GM19025 (cell line): ENCODE measurements at regions not wholly inside any gene's neighbourhood (a gene's known extent, or its start where the extent isn't known, plus 50 kb on each side); places are given as distances from the start of the nearest gene placed in this dataset.

Source experiments
- ATAC-seq: cut with Tn5 transposase; IDR thresholded peaks from one replicate; pipeline ENCODE4 v1.9.1; 2021; ENCODE audit warnings: mild to moderate bottlenecking, low read depth, moderate library complexity; ENCODE audit not compliant: unreplicated experiment

DNA sequence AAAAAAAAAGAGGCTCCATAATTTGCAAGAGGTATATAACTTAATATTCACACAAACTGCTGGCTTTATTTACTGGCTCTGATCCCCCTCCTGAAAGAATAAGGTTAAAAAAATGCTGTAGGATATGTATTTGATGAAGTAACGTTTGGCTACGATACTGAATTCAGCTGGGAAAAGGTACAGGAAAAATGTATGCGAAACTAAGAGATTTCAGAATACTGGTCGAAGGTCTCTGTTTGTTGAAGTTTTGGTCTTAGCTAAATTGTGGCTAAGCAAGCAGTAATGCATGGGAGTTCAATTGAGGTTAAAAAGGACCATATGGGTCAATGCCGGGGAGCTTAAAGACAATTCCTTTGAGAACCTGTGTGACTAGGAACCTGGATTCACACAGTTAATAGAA is 355.5 kb upstream of the NCAM2 start:
- ATAC-seq = no peak

DNA sequence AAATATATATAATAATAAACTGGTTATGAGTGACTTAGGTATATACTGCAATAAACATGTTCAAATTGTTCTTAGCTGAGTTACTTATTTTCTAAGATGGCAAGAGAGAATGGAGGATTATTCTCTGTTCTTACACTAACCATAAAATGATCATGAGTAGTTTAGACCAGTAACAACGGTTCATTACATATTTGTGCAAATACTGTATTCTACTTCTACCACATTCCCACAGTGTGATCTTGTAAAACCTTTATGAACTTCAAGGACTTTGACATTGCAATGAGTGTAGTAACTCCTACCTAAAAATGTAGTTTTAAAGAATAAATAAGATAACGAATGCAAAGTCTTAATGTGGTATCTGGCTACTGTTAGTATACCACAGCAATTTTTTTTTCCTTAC is 353.7 kb upstream of the NCAM2 start:
- ATAC-seq = no peak

DNA sequence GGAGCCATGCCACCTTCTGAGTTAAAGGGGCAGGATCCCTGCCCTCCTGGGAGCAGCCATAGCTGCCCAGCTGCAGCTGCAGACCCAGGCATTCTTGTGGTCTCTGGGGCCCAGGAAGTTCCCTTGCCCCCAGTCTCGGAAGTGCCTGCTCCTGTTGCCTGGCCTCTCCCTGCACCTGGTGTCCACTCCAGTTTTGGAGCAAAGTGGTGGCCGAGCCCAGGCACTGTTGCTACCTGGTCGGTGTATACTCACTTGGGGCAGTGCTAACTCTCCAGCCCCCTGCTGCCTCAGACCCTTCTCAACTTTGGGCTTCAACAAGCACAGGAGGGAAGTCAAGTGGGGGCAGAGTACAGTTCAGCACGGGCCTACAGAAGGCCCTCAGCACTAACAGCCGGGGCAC is 352.9 kb upstream of the NCAM2 start:
- no peak for ATAC-seq

DNA sequence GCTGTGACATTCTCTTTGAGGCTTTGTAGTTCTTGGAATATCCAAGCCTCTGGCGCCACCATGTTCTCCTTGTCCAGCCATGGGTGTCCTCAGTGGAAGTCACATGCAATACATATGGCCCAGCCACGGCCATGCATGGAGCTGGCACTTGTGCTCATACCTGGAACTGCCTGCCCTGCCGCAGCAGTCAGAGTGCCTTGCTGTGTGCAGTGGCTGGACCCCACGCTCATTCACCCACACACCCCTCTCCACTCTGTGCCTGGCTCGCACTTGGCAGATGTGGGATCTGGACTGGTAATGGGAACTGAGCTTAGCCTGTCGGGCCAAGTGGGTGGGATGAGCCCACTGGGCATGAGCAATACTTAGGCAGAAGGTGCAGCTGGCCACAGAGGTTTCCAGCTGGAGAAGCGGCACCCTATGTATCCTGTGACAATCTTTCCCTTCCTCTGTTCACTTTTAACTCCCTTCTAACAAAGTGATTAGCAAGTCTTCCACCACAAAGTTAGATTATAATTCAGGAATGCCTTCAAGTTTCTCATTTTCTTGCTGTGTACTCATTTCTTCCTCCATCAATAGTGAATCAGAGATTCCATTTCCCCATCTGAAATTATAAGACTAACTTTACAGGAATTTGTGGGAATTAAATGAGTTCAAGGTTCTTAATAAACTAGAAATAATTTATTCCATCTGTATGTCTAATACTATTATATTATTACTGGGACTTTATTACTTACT is 351.6 kb upstream of the NCAM2 start:
- ATAC-seq = no peak

DNA sequence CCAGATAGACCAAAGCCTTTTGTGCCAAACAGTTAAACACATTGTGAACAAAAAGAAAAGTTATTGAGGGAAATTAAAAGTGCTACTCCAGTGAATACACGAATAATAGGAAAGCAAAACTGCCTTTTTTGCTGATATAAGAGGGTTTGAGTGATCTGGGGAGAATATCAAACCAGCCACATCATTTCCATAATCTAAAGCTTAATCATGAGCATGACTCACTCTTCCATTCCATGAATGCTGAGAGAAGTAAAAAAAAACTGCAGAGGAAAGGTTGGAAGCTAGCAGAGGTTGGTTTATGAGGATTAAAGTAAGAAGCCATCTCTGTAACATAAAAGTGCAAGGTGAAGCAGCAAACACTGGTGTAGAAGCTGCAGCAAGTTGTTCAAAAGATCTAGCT is 350.6 kb upstream of the NCAM2 start:
- ATAC-seq = no peak

DNA sequence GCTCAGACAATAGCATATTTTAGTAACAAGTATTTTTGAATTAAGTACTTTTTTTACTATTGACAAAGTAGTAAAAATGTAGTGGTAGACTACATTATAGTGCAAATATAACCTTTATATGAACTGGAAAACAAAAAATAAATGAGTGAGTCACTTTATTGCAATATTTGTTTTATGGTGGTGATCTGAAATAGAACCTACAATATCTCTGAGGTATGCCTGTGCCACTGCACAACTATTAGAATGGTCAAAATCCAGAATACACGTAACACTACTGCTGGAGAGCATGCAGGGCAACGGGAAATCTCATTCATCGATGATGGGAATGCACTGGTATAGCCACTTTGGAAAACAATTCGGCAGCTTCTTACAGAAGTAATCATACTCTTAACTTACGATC is 349.0 kb upstream of the NCAM2 start:
- ATAC-seq = no peak

DNA sequence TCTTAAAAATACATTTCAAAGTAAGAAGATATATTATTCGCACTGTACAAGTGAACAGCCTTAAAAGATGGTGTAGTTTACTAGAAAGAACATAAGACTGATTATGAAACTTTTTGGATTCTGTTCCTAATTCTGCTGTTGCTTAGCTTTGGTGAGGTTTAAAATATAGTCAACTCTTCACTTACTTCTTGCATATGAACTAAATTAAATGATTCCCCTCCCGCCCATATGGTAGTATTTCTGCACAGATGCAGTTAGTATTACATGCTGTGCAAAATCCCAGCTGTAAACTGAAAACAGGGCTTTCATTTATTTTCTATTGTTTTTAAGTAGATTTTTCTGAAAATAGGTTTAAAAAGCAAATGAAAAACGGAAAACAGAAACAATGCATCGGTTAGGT is 345.4 kb upstream of the NCAM2 start:
- no peak for ATAC-seq

DNA sequence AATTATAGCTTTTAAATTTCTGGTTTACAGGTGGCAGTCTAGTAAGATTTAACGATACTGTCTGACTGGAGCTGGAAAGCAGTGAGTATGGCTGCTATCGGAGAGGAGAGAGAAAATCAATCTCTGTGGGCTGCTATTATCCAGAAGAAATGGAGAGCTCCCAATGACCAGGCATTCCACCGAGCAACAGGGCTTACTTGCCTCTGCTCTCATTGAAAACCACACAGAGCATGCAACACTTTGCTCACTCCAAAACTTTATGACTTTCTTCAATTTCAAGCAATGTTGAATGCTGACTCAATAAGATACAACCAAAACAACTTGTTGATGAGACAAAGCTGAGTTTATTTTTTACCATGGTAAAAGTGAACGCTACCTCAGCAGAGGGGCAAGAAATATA is 337.0 kb upstream of the NCAM2 start:
- no peak for ATAC-seq

DNA sequence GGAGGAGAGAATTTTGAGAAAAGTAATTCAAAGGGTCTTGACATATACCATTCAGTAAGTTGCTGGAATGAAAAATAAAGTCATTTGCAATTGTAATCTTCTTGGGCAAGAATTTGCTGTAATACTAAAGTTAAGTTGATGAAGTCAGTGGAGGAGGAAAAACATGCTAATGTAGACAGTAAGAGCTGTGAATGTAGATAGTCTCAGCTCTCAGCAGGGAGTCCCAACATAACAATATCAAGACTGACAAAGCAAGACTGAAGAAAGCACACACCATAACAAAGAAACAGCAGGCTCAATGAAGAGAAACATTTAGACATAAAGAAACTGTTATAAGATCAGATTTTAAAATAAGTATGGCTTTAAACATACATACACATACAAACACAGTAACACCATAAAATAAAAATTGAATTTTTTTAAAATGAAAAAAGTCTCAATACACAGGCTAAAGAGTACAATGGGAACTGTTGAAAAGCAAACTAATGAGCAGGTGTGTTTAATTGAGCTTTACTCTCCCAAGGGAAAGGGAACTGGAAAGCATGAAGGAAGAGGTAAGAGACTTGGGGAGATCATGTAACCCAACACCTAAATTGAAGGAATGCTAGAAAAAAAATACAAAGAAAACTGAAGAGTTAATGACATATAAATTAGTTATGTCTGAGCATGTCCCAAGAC is 336.3 kb upstream of the NCAM2 start:
- no peak for ATAC-seq

DNA sequence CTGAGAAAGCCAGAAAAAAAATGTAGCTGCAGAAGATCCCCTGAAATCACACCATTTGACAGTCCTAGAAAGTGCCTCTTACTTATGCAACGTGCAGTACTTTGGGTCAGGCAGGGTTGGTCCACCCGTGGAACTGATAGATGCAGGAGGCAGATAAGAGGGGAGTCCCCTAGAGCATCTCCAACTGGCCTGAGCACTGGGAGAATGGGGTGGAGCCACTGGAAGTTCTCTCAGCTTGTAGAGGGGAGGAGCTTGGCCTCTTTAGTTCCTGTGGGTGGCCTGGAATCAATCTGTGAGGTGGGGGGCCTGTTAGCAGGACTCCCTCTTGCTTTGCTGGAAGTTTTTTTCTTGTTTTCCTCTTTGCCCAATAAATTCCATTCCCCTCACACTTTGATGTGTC is 335.7 kb upstream of the NCAM2 start:
- ATAC-seq = no peak

DNA sequence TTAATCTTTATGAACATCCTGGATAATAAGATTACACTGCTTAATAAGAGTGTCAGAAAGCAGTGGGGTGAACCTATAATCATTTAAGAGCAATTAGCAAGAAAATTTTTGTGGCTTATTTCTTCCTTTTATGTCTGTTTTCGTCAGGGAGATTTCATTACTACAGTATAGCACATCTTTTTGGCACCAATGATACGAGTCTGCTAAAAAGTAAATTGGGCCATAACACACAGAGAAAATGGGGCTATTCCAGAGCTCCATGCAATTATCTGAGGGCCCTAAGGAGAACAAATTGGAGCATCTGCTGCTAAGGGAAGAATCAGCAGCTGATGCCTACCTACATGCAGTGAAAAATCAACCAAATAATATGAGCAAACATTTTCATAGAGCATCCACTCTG is 330.3 kb upstream of the NCAM2 start:
- no peak for ATAC-seq

DNA sequence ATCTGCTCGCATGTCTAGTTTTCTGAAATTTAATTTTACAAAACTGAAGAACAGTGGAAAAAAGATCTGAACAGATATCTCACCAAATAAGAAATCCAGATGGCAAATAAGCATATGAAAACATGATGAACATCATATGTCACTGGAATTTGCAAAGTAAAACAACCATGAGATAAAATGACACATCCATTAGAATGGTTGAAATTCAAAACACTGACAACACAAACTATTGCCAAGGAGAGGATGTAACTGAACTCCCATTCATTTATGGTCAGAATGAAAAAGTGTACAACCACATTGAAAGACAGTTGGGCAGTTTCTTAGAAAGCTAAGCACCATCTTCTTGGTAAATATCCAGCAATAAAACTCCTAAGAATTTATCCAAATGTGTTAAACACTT is 312.7 kb upstream of the NCAM2 start:
- no peak for ATAC-seq

DNA sequence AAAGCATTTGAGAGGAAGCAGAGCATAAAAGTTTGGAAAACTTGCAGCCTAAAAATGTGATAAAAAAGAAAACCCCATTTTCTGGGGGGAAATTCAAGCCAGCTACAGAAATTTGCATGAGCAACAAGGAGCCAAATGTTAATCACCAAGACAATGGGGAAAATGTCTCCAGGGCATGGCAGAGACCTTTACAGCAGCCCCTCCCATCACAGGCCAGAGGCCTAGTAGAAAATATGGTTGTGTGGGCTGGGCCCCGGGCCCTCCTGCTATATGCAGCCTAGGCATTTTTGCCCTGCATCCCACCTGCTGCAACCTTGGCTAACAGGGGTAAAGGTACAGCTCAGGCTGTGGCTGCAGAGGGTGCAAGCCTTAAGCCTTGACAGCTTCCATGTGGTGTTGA is 299.6 kb upstream of the NCAM2 start:
- ATAC-seq = no peak

DNA sequence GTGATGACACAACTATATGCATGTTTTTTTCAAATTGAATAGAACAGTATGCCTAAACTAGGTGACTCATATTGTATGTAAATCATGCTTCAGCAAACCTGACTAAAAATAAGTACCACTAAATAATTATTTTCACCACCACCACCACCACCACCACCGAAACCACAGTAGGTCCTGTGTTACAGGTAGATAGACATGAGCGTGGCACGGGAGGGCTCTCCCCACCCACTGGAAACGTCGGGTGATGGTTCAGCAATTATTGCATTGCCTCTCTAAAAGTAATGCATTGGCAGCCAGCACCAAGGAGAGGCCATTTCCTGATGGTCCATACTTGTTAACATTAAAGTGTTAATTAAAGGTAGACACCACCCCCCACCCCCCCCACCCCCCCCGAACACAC is 297.0 kb upstream of the NCAM2 start:
- no peak for ATAC-seq

DNA sequence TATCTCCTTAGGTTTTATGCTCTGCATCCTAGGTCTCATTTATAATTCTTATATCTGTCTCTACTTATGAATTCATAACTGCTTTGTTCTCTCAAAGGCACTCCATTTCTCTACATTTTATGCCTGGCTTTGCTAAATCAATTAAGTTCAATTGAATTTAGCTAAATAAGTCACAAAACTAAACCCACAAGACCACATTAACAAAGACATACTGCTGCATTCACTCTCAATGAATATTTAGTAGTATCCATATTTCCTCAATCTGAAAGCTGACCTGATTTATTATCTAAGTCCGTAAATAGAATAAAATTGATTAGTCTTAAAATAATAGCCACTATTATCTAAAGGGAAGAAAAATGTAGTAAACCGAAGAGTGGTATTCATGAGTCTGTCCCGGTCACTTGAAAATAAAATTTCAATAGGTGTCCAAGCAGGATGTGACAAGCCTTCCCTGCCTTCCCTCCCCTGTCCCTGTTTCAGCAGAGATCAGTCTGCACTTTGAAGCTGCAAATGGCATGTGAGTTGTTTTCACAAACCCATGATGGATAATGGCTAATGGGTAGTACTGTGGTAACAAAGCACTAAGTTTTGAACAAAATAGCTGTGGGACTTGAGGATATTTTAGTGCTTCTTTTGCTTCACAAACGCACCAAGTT is 295.0 kb upstream of the NCAM2 start:
- ATAC-seq = no peak

DNA sequence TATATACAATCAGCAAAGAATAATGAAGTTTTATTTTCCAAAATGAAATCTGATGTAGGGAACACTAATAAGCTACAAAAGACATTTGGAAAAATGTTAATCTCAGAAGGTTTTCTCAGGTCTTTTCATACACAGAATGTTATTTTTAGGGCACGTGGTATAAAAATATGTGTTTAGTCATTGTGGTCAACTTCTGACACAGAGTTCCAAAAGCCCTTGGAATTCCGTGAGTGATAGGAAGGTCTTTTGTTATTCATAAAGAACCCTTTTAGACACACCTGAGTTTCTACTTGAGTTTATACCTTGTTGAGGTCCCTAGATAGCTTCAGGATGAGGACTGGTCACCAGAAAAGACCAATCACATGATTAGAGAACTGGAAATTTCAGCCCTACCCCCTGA is 277.6 kb upstream of the NCAM2 start:
- no peak for ATAC-seq

DNA sequence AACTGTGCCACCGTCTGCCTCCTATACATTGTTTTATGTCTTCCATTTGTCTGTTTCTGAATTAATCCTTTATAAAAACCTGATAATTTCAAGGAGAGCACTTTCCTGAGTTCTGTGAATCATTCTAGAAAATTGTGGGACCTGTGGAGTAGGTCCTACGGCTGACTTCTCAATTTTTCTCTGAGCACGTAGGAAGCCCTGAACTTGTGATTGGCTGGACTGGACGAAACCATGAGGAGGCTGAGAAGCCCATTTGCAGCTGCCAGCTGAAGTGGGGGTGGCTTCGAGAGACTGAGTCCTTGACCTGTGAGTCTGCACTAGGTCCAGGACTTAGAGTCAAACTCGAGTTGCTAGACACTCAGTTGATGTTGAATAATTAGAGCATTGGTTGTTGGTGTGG is 277.1 kb upstream of the NCAM2 start:
- no peak for ATAC-seq

DNA sequence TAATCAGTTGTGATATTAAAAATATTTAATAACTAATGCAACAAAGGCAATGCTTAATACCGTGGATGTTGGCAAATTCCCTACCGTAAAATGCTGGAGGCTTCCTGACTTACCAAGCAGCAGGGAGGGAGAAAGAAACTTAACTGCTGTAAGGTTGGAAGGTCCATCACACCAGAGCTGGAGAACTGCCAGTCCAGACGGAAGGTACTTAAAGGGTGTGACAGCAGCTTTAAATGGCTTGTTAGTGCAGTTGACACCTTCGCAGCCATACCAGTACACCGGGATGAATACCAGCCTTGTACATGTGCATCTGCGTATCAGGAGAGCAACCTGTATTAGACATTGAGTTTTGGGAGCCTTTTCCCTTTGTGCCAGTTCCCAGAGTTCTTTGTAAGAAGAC is 269.5 kb upstream of the NCAM2 start:
- no peak for ATAC-seq

DNA sequence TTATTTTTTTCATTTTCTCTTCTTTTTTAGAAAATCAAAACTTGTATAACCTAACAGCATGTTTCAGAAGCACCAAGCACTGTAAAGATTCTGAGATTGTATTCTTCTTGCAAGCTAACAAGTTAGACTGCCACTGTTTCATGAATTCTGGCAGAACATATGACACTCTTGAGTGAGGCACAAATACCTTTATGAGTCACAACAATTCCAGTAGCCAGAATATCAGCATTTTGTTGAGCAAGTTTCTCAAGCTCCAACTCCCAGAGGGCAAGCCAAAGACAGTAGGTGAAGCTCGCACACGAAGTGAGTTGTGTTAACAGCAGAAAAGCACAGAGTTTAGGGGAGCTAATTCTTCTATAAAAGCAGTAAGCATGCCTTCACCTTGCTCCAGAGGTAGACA is 268.8 kb upstream of the NCAM2 start:
- no peak for ATAC-seq

DNA sequence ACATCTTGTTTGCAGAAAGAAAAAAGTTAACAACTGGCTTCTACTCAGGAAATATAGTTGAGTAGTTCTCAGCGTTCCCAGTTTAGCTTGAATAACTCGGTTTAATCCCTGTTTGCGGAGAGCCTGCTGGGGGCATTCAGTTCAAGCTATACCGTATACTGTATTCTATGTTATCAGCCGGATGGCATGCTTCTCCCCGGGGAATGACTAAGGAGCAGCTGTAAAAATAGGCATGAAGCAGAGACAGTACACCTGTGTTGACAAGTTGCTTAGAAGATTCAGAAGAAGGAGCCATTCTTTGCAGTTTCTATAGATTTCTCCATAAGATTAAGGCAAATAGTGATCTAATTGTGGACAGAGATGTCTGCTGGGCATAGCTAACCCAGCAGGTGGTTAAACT is 267.8 kb upstream of the NCAM2 start:
- ATAC-seq = no peak

DNA sequence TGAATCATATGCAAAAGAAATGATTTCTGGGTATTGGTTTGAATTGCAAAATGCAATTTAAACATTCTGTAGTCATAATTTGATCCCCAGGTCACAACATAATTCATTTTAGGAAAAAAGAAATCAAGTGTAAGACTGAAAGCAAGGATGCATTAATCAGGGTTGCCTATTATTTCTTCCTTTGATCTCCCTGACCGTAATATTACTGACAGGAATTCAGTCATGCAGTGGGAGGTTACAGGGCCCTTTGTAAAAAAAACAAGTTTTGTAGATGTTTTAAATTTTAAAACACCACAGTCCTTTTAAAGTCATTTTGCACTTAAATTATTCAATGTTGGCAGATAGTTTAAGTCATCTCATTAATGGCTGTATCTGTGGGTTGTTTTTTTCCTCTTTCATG is 263.0 kb upstream of the NCAM2 start:
- ATAC-seq = no peak
